ENCODE measurements at regions not wholly inside any gene's neighbourhood (a gene's known extent, or its start where the extent isn't known, plus 50 kb on each side); places are given as distances from the start of the nearest gene placed in this dataset.

GRCh38 chr15:69556344-69556743 lies 103.7 kb downstream of the RPLP1 start:
- Histone ChIP-seq H3K9me3 (ENCODE audit: control insufficient read depth, low read depth, low read length) (peaks cover 6% of the 10 kb centered on the region), H3K9me1 (ENCODE audit: control insufficient read depth, extremely low read depth, insufficient read depth, low read length) (no peaks in the 10 kb centered on the region), H3K36me3 (ENCODE audit: control insufficient read depth in 2 of 2, extremely low read depth in 1 of 2, insufficient read depth in 2 of 2, low read length in 2 of 2) (no peaks in the 10 kb centered on the region), H3K4me1 (ENCODE audit: control insufficient read depth, extremely low read depth, insufficient read depth, low read length) (peaks cover 13% of the 10 kb centered on the region), H2AFZ (ENCODE audit: control insufficient read depth, low read length) (no peak overlapping the region), H3K27me3 (ENCODE audit: control insufficient read depth, extremely low read depth, insufficient read depth, low read length) (peaks cover 10% of the 10 kb centered on the region), H3K79me2 (ENCODE audit: control insufficient read depth, insufficient read depth, low read length) (no peaks in the 10 kb centered on the region), H3K4me2 (ENCODE audit: control insufficient read depth, extremely low read depth, insufficient read depth, low read depth, low read length) (no peak overlapping the region), H3K4me3 (ENCODE audit: control insufficient read depth in 2 of 3, extremely low read depth in 1 of 3, insufficient read depth in 2 of 3, low read depth in 1 of 3, low read length in 3 of 3) (no peak overlapping the region), H3K27ac (ENCODE audit: control insufficient read depth, insufficient read depth, low read length) (no peak overlapping the region), H3K9ac (ENCODE audit: control insufficient read depth, extremely low read depth, insufficient read depth, low read length) (no peak overlapping the region), H4K20me1 (ENCODE audit: control insufficient read depth, extremely low read depth, insufficient read depth, low read length) (no peaks in the 10 kb centered on the region)
- FAIRE-seq (no peak), DNase-seq (ENCODE audit: low read depth, low spot score) (no peak)
- dilution Hi-C loops (cut with MboI; ENCODE audit: extremely low pct_ligation_motif_present, low sequenced_read_pairs) = no loop called here
- no peak for TF ChIP-seq EZH2 (IDR thresholded peaks at IDR 0.05; ENCODE audit: low read length)
- TF ChIP-seq, protein P1, sequence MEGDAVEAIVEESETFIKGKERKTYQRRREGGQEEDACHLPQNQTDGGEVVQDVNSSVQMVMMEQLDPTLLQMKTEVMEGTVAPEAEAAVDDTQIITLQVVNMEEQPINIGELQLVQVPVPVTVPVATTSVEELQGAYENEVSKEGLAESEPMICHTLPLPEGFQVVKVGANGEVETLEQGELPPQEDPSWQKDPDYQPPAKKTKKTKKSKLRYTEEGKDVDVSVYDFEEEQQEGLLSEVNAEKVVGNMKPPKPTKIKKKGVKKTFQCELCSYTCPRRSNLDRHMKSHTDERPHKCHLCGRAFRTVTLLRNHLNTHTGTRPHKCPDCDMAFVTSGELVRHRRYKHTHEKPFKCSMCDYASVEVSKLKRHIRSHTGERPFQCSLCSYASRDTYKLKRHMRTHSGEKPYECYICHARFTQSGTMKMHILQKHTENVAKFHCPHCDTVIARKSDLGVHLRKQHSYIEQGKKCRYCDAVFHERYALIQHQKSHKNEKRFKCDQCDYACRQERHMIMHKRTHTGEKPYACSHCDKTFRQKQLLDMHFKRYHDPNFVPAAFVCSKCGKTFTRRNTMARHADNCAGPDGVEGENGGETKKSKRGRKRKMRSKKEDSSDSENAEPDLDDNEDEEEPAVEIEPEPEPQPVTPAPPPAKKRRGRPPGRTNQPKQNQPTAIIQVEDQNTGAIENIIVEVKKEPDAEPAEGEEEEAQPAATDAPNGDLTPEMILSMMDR (optimal IDR thresholded peaks at IDR 0.05 in 1 of 3, IDR thresholded peaks at IDR 0.05 in 1 of 3, conservative IDR thresholded peaks at IDR 0.05 in 1 of 3; ENCODE audit: extremely low read depth in 1 of 3, insufficient read depth in 2 of 3, low read length in 3 of 3) = no peak

- Histone ChIP-seq H3K9ac (ENCODE audit: control insufficient read depth, extremely low read depth, insufficient read depth, low read length) (no peak overlapping the region), H3K4me2 (ENCODE audit: control insufficient read depth, extremely low read depth, insufficient read depth, low read depth, low read length) (peak overlapping the region; percentile 50), H3K79me2 (ENCODE audit: control insufficient read depth, insufficient read depth, low read length) (no peaks in the 10 kb centered on the region), H2AFZ (ENCODE audit: control insufficient read depth, low read length) (no peak overlapping the region), H3K9me1 (ENCODE audit: control insufficient read depth, extremely low read depth, insufficient read depth, low read length) (no peaks in the 10 kb centered on the region), H3K27me3 (ENCODE audit: control insufficient read depth, extremely low read depth, insufficient read depth, low read length) (peaks cover 14% of the 10 kb centered on the region), H3K27ac (ENCODE audit: control insufficient read depth, insufficient read depth, low read length) (no peak overlapping the region), H4K20me1 (ENCODE audit: control insufficient read depth, extremely low read depth, insufficient read depth, low read length) (no peaks in the 10 kb centered on the region), H3K4me1 (ENCODE audit: control insufficient read depth, extremely low read depth, insufficient read depth, low read length) (peaks cover 13% of the 10 kb centered on the region), H3K4me3 (ENCODE audit: control insufficient read depth in 2 of 3, extremely low read depth in 1 of 3, insufficient read depth in 2 of 3, low read depth in 1 of 3, low read length in 3 of 3) (no peak overlapping the region), H3K36me3 (ENCODE audit: control insufficient read depth in 2 of 2, extremely low read depth in 1 of 2, insufficient read depth in 2 of 2, low read length in 2 of 2) (no peaks in the 10 kb centered on the region), H3K9me3 (ENCODE audit: control insufficient read depth, low read depth, low read length) (peaks cover 4% of the 10 kb centered on the region)
- dilution Hi-C loops (cut with MboI; ENCODE audit: extremely low pct_ligation_motif_present, low sequenced_read_pairs) = no loop called here
- TF ChIP-seq EZH2 (IDR thresholded peaks at IDR 0.05; ENCODE audit: low read length) = no peak
- FAIRE-seq (peak; percentile 98), DNase-seq (ENCODE audit: low read depth, low spot score) (peak; percentile 15)
Measured at GRCh38 chr15:69557020-69557706, 104.5 kb downstream of the RPLP1 start.

All from keratinocyte (primary cell).